WERI-Rb-1 (cell line): ENCODE measurements at regions not wholly inside any gene's neighbourhood (a gene's known extent, or its start where the extent isn't known, plus 50 kb on each side); places are given as distances from the start of the nearest gene placed in this dataset.

Experiments
- DNase-seq: peaks from one replicate; pipeline ENCODE4 v3.0.0-alpha.2; 2020
- H3K27ac ChIP-seq: fragments of 250-450 bp; sonication (Bioruptor Pico); 2 replicates; pipeline ENCODE4 v1.5.1; 2020; ENCODE audit warnings: mild to moderate bottlenecking, moderate library complexity
- H3K27me3 ChIP-seq: fragments of 250-450 bp; sonication (Bioruptor Pico); 2 replicates; pipeline ENCODE4 v1.5.1; 2021; ENCODE audit warnings: mild to moderate bottlenecking, low read depth, moderate library complexity; ENCODE audit not compliant: insufficient read depth, severe bottlenecking
- H3K36me3 ChIP-seq: fragments of 250-450 bp; sonication (Bioruptor Pico); 2 replicates; pipeline ENCODE4 v1.5.1; 2020; ENCODE audit warnings: mild to moderate bottlenecking, moderate library complexity
- H3K4me3 ChIP-seq: 2 replicates; pipeline ENCODE4 v1.5.1; 2011; ENCODE audit warnings: low read depth, mild to moderate bottlenecking, control low read depth, low read length
- H3K9me3 ChIP-seq: fragments of 250-450 bp; sonication (Bioruptor Pico); 2 replicates; pipeline ENCODE4 v1.5.1; 2021; ENCODE audit warnings: mild to moderate bottlenecking, moderate library complexity; ENCODE audit not compliant: severe bottlenecking
- TF ChIP-seq, protein P1 (sequence below): IDR thresholded peaks from 2 replicates; pipeline ENCODE4 v1.5.1; 2011; ENCODE audit warnings: low read depth, mild to moderate bottlenecking, control low read depth, inconsistent platforms, low read length

GRCh38 chr18:11237484-11237883, 88.1 kb upstream of the PIEZO2 start:
- peaks cover 3% of the 10 kb centered on the region for H3K27me3 ChIP-seq
- no peak overlapping the region for H3K27ac ChIP-seq
- TF ChIP-seq, protein P1, sequence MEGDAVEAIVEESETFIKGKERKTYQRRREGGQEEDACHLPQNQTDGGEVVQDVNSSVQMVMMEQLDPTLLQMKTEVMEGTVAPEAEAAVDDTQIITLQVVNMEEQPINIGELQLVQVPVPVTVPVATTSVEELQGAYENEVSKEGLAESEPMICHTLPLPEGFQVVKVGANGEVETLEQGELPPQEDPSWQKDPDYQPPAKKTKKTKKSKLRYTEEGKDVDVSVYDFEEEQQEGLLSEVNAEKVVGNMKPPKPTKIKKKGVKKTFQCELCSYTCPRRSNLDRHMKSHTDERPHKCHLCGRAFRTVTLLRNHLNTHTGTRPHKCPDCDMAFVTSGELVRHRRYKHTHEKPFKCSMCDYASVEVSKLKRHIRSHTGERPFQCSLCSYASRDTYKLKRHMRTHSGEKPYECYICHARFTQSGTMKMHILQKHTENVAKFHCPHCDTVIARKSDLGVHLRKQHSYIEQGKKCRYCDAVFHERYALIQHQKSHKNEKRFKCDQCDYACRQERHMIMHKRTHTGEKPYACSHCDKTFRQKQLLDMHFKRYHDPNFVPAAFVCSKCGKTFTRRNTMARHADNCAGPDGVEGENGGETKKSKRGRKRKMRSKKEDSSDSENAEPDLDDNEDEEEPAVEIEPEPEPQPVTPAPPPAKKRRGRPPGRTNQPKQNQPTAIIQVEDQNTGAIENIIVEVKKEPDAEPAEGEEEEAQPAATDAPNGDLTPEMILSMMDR = no peak
- no peak for DNase-seq
- H3K4me3 ChIP-seq = no peak overlapping the region
- no peaks in the 10 kb centered on the region for H3K9me3 ChIP-seq
- no peaks in the 10 kb centered on the region for H3K36me3 ChIP-seq

DNA sequence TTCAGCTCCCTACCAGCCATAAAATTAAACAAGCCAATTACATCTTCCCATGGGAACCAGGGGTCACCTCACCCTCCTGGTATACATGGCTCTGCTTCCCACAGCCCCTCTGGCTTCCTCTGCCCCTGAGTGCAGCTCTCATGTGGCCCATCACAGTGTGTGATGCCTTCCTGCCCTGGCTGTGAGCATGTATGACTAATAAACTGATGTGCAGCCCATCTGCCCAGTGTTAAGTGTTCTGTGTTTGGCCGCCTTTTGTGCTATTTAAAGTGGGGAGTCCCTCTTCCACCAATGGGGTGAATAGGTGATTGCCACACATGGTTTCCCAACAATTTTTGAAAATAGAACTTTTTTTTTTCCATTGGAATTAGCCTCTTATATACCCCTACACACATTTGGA, 87.7 kb upstream of the PIEZO2 start:
- H3K36me3 ChIP-seq = no peaks in the 10 kb centered on the region

DNA sequence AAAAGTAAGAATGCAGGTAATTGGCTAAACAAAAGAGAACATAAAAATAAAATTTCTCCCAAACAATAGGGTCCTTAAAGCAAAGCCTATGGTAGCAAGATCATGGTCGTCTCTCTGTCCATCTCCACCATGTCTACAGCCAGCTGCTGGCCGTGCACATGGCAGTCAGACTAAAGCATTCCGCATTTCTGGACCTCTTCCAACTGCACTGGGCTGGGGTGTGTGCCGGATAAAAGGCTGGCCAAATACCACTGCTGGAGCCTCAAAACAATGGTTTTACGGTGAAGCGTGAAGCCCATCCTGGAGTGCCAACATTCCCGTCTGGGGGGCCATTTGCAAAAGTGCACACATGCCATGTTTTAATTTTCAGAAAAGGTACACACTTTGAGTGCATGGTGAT, 74.8 kb upstream of the PIEZO2 start:
- no peak for DNase-seq
- Histone ChIP-seq H3K36me3 (no peaks in the 10 kb centered on the region), H3K9me3 (no peaks in the 10 kb centered on the region), H3K27ac (no peak overlapping the region), H3K4me3 (no peak overlapping the region), H3K27me3 (peaks cover 5% of the 10 kb centered on the region)
- TF ChIP-seq, protein P1 = no peak

More for the DNA sequence above, 87.7 kb upstream of the PIEZO2 start:
- TF ChIP-seq, protein P1 = no peak
- H3K27ac ChIP-seq = no peak overlapping the region
- no peak overlapping the region for H3K4me3 ChIP-seq
- H3K9me3 ChIP-seq = no peaks in the 10 kb centered on the region
- no peak for DNase-seq
- H3K27me3 ChIP-seq = peaks cover 3% of the 10 kb centered on the region

- TF ChIP-seq, protein P1 = no peak
- no peaks in the 10 kb centered on the region for H3K36me3 ChIP-seq
- no peak for DNase-seq
- H3K27ac ChIP-seq = no peak overlapping the region
- H3K9me3 ChIP-seq = no peaks in the 10 kb centered on the region
- no peak overlapping the region for H3K4me3 ChIP-seq
- peaks cover 7% of the 10 kb centered on the region for H3K27me3 ChIP-seq
Observed at GRCh38 chr18:11219571-11219970, 70.2 kb upstream of the PIEZO2 start.

DNA sequence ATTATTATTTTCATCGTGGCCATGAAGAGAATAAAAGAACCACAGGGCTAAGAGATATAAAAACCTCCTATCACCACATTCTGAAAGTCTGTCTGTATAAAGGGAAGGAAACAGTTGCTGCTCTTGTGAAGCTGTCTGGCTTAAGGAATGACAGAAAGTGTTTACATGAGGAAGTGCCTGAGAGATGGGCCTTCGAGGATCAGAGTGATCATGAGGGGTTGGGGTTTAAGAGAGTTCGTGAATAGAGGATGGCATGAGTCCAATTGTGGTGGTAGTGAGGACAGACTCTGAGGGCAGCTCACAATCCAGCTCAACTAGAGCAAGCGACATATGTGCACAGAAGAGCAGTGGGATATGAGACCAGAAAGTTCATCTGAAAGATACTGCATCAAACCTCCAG, 65.8 kb upstream of the PIEZO2 start:
- H3K27ac ChIP-seq = no peak overlapping the region
- TF ChIP-seq, protein P1 = no peak
- H3K36me3 ChIP-seq = no peaks in the 10 kb centered on the region
- no peak overlapping the region for H3K4me3 ChIP-seq
- DNase-seq = no peak
- H3K9me3 ChIP-seq = no peaks in the 10 kb centered on the region
- peaks cover 7% of the 10 kb centered on the region for H3K27me3 ChIP-seq

- Histone ChIP-seq H3K4me3 (no peak overlapping the region), H3K27ac (no peak overlapping the region), H3K36me3 (no peaks in the 10 kb centered on the region), H3K27me3 (peaks cover 2% of the 10 kb centered on the region), H3K9me3 (no peaks in the 10 kb centered on the region)
- DNase-seq = no peak
- TF ChIP-seq, protein P1 = no peak
Observed at GRCh38 chr18:11204020-11204419, 54.7 kb upstream of the PIEZO2 start.
